ENCODE measurements at regions not wholly inside any gene's neighbourhood (a gene's known extent, or its start where the extent isn't known, plus 50 kb on each side); places are given as distances from the start of the nearest gene placed in this dataset.

- TF ChIP-seq ZNF70 (CRISPR knock-in tag; IDR thresholded peaks at IDR 0.05) (no peak), CSDC2 (CRISPR knock-in tag; IDR thresholded peaks at IDR 0.05) (no peak), ZNF565 (CRISPR knock-in tag; conservative IDR thresholded peaks at IDR 0.05; ENCODE audit: low read depth) (no peak), SNAI2 (CRISPR knock-in tag; IDR thresholded peaks at IDR 0.05) (no peak), ZNF8 (CRISPR knock-in tag; IDR thresholded peaks at IDR 0.05) (no peak), TSHZ2 (CRISPR knock-in tag; IDR thresholded peaks at IDR 0.05) (no peak), TCF4 (CRISPR knock-in tag; IDR thresholded peaks at IDR 0.05; ENCODE audit: borderline replicate concordance) (no peak), PPARA (CRISPR knock-in tag; IDR thresholded peaks at IDR 0.05; ENCODE audit: borderline replicate concordance) (no peak), ESRRG (CRISPR knock-in tag; IDR thresholded peaks at IDR 0.05) (no peak), CSRNP3 (CRISPR knock-in tag; IDR thresholded peaks at IDR 0.05) (no peak), GLIS3 (CRISPR knock-in tag; IDR thresholded peaks at IDR 0.05) (no peak), TOX (CRISPR knock-in tag; IDR thresholded peaks at IDR 0.05; ENCODE audit: borderline replicate concordance) (no peak), CREB5 (CRISPR knock-in tag; IDR thresholded peaks at IDR 0.05; ENCODE audit: low read depth) (no peak), ARNTL (CRISPR knock-in tag; IDR thresholded peaks at IDR 0.05; ENCODE audit: borderline replicate concordance, low read depth) (no peak), BACH2 (CRISPR knock-in tag; IDR thresholded peaks at IDR 0.05; ENCODE audit: borderline replicate concordance) (no peak)
- TF ChIP-seq, protein P1, sequence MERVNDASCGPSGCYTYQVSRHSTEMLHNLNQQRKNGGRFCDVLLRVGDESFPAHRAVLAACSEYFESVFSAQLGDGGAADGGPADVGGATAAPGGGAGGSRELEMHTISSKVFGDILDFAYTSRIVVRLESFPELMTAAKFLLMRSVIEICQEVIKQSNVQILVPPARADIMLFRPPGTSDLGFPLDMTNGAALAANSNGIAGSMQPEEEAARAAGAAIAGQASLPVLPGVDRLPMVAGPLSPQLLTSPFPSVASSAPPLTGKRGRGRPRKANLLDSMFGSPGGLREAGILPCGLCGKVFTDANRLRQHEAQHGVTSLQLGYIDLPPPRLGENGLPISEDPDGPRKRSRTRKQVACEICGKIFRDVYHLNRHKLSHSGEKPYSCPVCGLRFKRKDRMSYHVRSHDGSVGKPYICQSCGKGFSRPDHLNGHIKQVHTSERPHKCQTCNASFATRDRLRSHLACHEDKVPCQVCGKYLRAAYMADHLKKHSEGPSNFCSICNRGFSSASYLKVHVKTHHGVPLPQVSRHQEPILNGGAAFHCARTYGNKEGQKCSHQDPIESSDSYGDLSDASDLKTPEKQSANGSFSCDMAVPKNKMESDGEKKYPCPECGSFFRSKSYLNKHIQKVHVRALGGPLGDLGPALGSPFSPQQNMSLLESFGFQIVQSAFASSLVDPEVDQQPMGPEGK (CRISPR knock-in tag; IDR thresholded peaks at IDR 0.05; ENCODE audit: borderline replicate concordance), result no peak
- no peak for ATAC-seq
Observed at GRCh38 chr19:31940396-31940795, 405.0 kb upstream of the ZNF507 start.

DNA sequence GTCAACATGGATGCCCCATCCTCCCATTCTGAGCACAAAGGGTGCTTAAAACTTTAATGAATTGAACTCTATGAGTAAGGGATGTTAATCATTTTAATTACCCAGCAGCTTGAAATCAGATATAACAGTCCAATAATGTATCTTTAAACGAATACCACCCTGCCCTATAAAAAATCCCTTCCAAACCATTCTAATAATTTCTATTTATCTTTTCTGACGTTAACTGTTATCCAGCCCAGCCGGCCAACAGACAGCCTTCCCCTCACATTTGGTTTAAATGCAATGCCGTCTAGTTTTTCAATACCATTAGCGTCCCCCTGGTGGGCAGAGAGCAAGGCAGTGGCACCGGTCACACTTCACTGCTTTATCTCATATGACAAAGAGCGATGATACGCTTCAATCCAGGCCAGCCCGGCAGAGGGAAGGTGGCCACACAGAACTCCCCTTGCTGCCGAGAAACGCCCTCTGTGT lies 402.2 kb upstream of the ZNF507 start:
- TF ChIP-seq BACH2 (CRISPR knock-in tag; IDR thresholded peaks at IDR 0.05; ENCODE audit: borderline replicate concordance) (no peak), ISL1 (CRISPR knock-in tag; IDR thresholded peaks at IDR 0.05) (no peak), TCF4 (CRISPR knock-in tag; IDR thresholded peaks at IDR 0.05; ENCODE audit: borderline replicate concordance) (peak; percentile 14; the same call in 1 of the 2 replicates)

DNA sequence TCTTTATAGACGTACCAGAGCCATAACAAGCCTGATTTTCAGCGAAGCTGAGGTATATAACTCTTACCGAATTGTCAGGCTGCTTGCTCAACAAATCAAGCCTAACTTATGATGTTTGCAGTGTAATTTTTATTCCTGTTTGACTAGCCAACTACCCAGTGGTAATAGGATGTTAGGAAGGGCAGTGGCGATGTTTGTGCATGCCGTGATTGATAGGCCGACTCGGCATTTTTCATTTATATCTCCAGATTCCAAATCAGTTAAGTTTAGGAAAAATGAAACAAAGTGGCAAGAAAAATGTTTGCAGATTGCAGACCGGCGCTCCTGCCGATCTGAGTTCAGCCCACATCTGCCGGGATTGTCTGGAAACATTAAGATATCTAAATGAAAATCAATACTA lies 401.6 kb upstream of the ZNF507 start:
- ATAC-seq, result no peak
- TF ChIP-seq GLIS3 (CRISPR knock-in tag; IDR thresholded peaks at IDR 0.05) (no peak), ESRRG (CRISPR knock-in tag; IDR thresholded peaks at IDR 0.05) (no peak), PPARA (CRISPR knock-in tag; IDR thresholded peaks at IDR 0.05; ENCODE audit: borderline replicate concordance) (no peak), SNAI2 (CRISPR knock-in tag; IDR thresholded peaks at IDR 0.05) (no peak), CREB5 (CRISPR knock-in tag; IDR thresholded peaks at IDR 0.05; ENCODE audit: low read depth) (no peak), ZC3H10 (CRISPR knock-in tag; IDR thresholded peaks at IDR 0.05) (no peak), ISL1 (CRISPR knock-in tag; IDR thresholded peaks at IDR 0.05) (no peak), TSHZ2 (CRISPR knock-in tag; IDR thresholded peaks at IDR 0.05) (no peak), OSR1 (CRISPR knock-in tag; IDR thresholded peaks at IDR 0.05) (no peak), ZNF565 (CRISPR knock-in tag; conservative IDR thresholded peaks at IDR 0.05; ENCODE audit: low read depth) (no peak), BACH2 (CRISPR knock-in tag; IDR thresholded peaks at IDR 0.05; ENCODE audit: borderline replicate concordance) (no peak), ZFP30 (CRISPR knock-in tag; IDR thresholded peaks at IDR 0.05) (no peak), TOX (CRISPR knock-in tag; IDR thresholded peaks at IDR 0.05; ENCODE audit: borderline replicate concordance) (no peak), CSDC2 (CRISPR knock-in tag; IDR thresholded peaks at IDR 0.05) (no peak), RARB (CRISPR knock-in tag; IDR thresholded peaks at IDR 0.05) (no peak), TCF4 (CRISPR knock-in tag; IDR thresholded peaks at IDR 0.05; ENCODE audit: borderline replicate concordance) (no peak), ZNF8 (CRISPR knock-in tag; IDR thresholded peaks at IDR 0.05) (no peak)
- TF ChIP-seq, protein P2, sequence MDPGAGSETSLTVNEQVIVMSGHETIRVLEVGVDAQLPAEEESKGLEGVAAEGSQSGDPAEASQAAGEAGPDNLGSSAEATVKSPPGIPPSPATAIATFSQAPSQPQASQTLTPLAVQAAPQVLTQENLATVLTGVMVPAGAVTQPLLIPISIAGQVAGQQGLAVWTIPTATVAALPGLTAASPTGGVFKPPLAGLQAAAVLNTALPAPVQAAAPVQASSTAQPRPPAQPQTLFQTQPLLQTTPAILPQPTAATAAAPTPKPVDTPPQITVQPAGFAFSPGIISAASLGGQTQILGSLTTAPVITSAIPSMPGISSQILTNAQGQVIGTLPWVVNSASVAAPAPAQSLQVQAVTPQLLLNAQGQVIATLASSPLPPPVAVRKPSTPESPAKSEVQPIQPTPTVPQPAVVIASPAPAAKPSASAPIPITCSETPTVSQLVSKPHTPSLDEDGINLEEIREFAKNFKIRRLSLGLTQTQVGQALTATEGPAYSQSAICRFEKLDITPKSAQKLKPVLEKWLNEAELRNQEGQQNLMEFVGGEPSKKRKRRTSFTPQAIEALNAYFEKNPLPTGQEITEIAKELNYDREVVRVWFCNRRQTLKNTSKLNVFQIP (CRISPR knock-in tag; IDR thresholded peaks at IDR 0.05; ENCODE audit: borderline replicate concordance, low read depth), result no peak

More for the DNA sequence above, 402.2 kb upstream of the ZNF507 start:
- no peak; the same call in 2 of the 3 replicates for ATAC-seq
